H9 (cell line): ENCODE measurements at regions not wholly inside any gene's neighbourhood (a gene's known extent, or its start where the extent isn't known, plus 50 kb on each side); places are given as distances from the start of the nearest gene placed in this dataset.

Experiments
- DNase-seq: peaks from one replicate; pipeline ENCODE4 v3.0.0-alpha.2; 2017
- H2AFZ ChIP-seq: one replicate; pipeline ENCODE4 v1.6.1; 2013; ENCODE audit warnings: mild to moderate bottlenecking, low read length, control low read depth, moderate library complexity
- H2AK5ac ChIP-seq: 2 replicates; pipeline ENCODE4 v1.6.1; 2013; ENCODE audit warnings: low read length, control low read depth, mixed read lengths; ENCODE audit not compliant: insufficient read length
- H2BK120ac ChIP-seq: one replicate; pipeline ENCODE4 v1.6.1; 2013; ENCODE audit warnings: low read depth, mild to moderate bottlenecking, low read length, control low read depth, inconsistent platforms; ENCODE audit not compliant: poor library complexity, severe bottlenecking
- H2BK12ac ChIP-seq: 2 replicates; pipeline ENCODE4 v1.6.1; 2013; ENCODE audit warnings: low read length, control low read depth, mixed read lengths, low read depth; ENCODE audit not compliant: insufficient read length
- H2BK15ac ChIP-seq: 2 replicates; pipeline ENCODE4 v1.6.1; 2013; ENCODE audit warnings: low read depth, low read length, control low read depth
- H2BK20ac ChIP-seq: one replicate; pipeline ENCODE4 v1.6.1; 2013; ENCODE audit warnings: low read depth, mild to moderate bottlenecking, low read length, control low read depth, inconsistent platforms; ENCODE audit not compliant: poor library complexity, severe bottlenecking
- H2BK5ac ChIP-seq: 2 replicates; pipeline ENCODE4 v1.6.1; 2013; ENCODE audit warnings: low read length, control low read depth, mixed read lengths; ENCODE audit not compliant: insufficient read length
- H3K14ac ChIP-seq: 2 replicates; pipeline ENCODE4 v1.6.1; 2013; ENCODE audit warnings: low read length, control low read depth; ENCODE audit not compliant: insufficient read depth
- H3K18ac ChIP-seq: 2 replicates; pipeline ENCODE4 v1.6.1; 2013; ENCODE audit warnings: low read depth, mild to moderate bottlenecking, mixed read lengths, low read length, control low read depth; ENCODE audit not compliant: insufficient read length
- H3K23ac ChIP-seq: 2 replicates; pipeline ENCODE4 v1.6.1; 2013; ENCODE audit warnings: low read length, control low read depth, mixed read lengths, low read depth; ENCODE audit not compliant: insufficient read length
- H3K23me2 ChIP-seq: 2 replicates; pipeline ENCODE4 v1.6.1; 2013; ENCODE audit warnings: low read depth, mild to moderate bottlenecking, mixed read lengths, low read length, control low read depth; ENCODE audit not compliant: insufficient read length, poor library complexity, severe bottlenecking
- H3K27ac ChIP-seq: 2 replicates; pipeline ENCODE4 v1.5.1; 2013; ENCODE audit warnings: low read length, control low read depth, mixed read lengths, low read depth; ENCODE audit not compliant: insufficient read length
- H3K27me3 ChIP-seq: 2 replicates; pipeline ENCODE4 v1.6.1; 2013; ENCODE audit warnings: low read length, control low read depth, inconsistent platforms; ENCODE audit not compliant: insufficient read depth
- H3K4ac ChIP-seq: 2 replicates; pipeline ENCODE4 v1.6.1; 2013; ENCODE audit warnings: low read depth, mild to moderate bottlenecking, control low read depth, inconsistent platforms, low read length, moderate library complexity
- H3K4me1 ChIP-seq: 2 replicates; pipeline ENCODE4 v1.6.1; 2013; ENCODE audit warnings: low read length, control low read depth, inconsistent platforms; ENCODE audit not compliant: insufficient read depth
- H3K4me2 ChIP-seq: 2 replicates; pipeline ENCODE4 v1.6.1; 2013; ENCODE audit warnings: low read length, control low read depth, mixed read lengths; ENCODE audit not compliant: insufficient read length, insufficient read depth
- H3K56ac ChIP-seq: 2 replicates; pipeline ENCODE4 v1.6.1; 2013; ENCODE audit warnings: low read depth, mild to moderate bottlenecking, mixed read lengths, low read length, control low read depth; ENCODE audit not compliant: insufficient read length
- H3K79me1 ChIP-seq: 2 replicates; pipeline ENCODE4 v1.6.1; 2013; ENCODE audit warnings: low read depth, mild to moderate bottlenecking, moderate library complexity, low read length, control low read depth, inconsistent platforms; ENCODE audit not compliant: insufficient read depth, poor library complexity, severe bottlenecking
- H3K79me2 ChIP-seq: 2 replicates; pipeline ENCODE4 v1.6.1; 2013; ENCODE audit warnings: low read length, control low read depth, inconsistent platforms; ENCODE audit not compliant: insufficient read depth
- H3K9ac ChIP-seq: 2 replicates; pipeline ENCODE4 v1.6.1; 2013; ENCODE audit warnings: low read length, control low read depth, mixed read lengths; ENCODE audit not compliant: insufficient read length; ENCODE audit errors: extremely low read depth
- H3K9me3 ChIP-seq: one replicate; pipeline ENCODE4 v1.6.1; 2013; ENCODE audit warnings: low read depth, low read length, inconsistent platforms; ENCODE audit not compliant: control insufficient read depth
- H3T11ph ChIP-seq: one replicate; pipeline ENCODE4 v1.6.1; 2013; ENCODE audit warnings: mild to moderate bottlenecking, low read length, control low read depth, inconsistent platforms
- H4K20me1 ChIP-seq: one replicate; pipeline ENCODE4 v1.6.1; 2013; ENCODE audit not compliant: control insufficient read depth, insufficient read length, insufficient read depth
- H4K5ac ChIP-seq: 2 replicates; pipeline ENCODE4 v1.6.1; 2013; ENCODE audit warnings: low read depth, mild to moderate bottlenecking, mixed read lengths, low read length, control low read depth; ENCODE audit not compliant: insufficient read length
- H4K8ac ChIP-seq: replicated peaks from 2 replicates; pipeline ENCODE4 v1.6.1; 2013; ENCODE audit warnings: low read length, control low read depth, mixed read lengths, low read depth; ENCODE audit not compliant: insufficient read length
- H4K91ac ChIP-seq: 2 replicates; pipeline ENCODE4 v1.6.1; 2013; ENCODE audit warnings: low read depth, mild to moderate bottlenecking, moderate library complexity, mixed read lengths, low read length, control low read depth; ENCODE audit not compliant: insufficient read length
- H3K27ac Mint-ChIP-seq, 3 experiments: 2 replicates in 2 of 3; 3 replicates in 1 of 3; pipeline ENCODE4 v1.8.0; 2020 to 2021; ENCODE audit warnings: mixed read lengths in 3 of 3, mild to moderate bottlenecking in 1 of 3, moderate library complexity in 1 of 3
- H3K27me3 Mint-ChIP-seq: 2 replicates; pipeline ENCODE4 v1.8.0; 2021; ENCODE audit warnings: low read depth, mild to moderate bottlenecking, moderate library complexity, mixed read lengths
- H3K36me3 Mint-ChIP-seq, 3 experiments: 2 replicates in 2 of 3; 3 replicates in 1 of 3; pipeline ENCODE4 v1.8.0; 2020 to 2021; ENCODE audit warnings: low read depth in 3 of 3, mixed read lengths in 3 of 3; ENCODE audit not compliant: insufficient read depth in 1 of 3
- H3K4me1 Mint-ChIP-seq, 2 experiments: 2 replicates each; pipeline ENCODE4 v1.8.0; 2020; ENCODE audit warnings: mixed read lengths in 2 of 2
- H3K4me3 Mint-ChIP-seq, 2 experiments: 2 replicates in 1 of 2; 3 replicates in 1 of 2; pipeline ENCODE4 v1.8.0; 2020 to 2021; ENCODE audit warnings: mild to moderate bottlenecking in 2 of 2, mixed read lengths in 2 of 2, moderate library complexity in 1 of 2
- H3K9me3 Mint-ChIP-seq, 2 experiments: 2 replicates in 1 of 2; 3 replicates in 1 of 2; pipeline ENCODE4 v1.8.0; 2020; ENCODE audit warnings: mild to moderate bottlenecking in 2 of 2, mixed read lengths in 2 of 2, moderate library complexity in 1 of 2
- CTCF ChIP-seq: fragments of 200-600 bp; sonication (generic); conservative IDR thresholded peaks from 3 replicates; pipeline ENCODE4 v1.8.0; 2021; ENCODE audit warnings: antibody characterized with exemption, mild to moderate bottlenecking
- WGBS: extraction: QIAGEN DNeasy Blood & Tissue Kit; methylation state at CpG from one replicate; pipeline ENCODE4 v1.1.7; 2013; ENCODE audit warnings: missing lambda C conversion rate, low lambda C conversion rate, mixed read lengths; ENCODE audit not compliant: insufficient read length; ENCODE audit errors: extremely low coverage; 5-methylcytosine and 5-hydroxymethylcytosine counted together

- no peaks in the 10 kb centered on the region for H3K27me3 ChIP-seq
- H3K23me2 ChIP-seq, result no peaks in the 10 kb centered on the region
- DNase-seq, result no peak
- H2AK5ac ChIP-seq, result no peak overlapping the region
- peaks cover 15% of the 10 kb centered on the region for H3K27me3 Mint-ChIP-seq
- H2BK20ac ChIP-seq, result no peak overlapping the region
- no peak overlapping the region for H4K91ac ChIP-seq
- H3K23ac ChIP-seq, result no peak overlapping the region
- no peak overlapping the region for H2BK12ac ChIP-seq
- H3K9me3 Mint-ChIP-seq, result peaks cover 50 to 83% of the 10 kb centered on the region in 2 experiments
- peaks cover 7 to 15% (median 14%) of the 10 kb centered on the region in 3 experiments for H3K36me3 Mint-ChIP-seq
- H2BK15ac ChIP-seq, result no peak overlapping the region
- no peak overlapping the region for H2AFZ ChIP-seq
- H3K79me1 ChIP-seq, result no peaks in the 10 kb centered on the region
- no peak for TF ChIP-seq CTCF
- no peak overlapping the region for H3K4ac ChIP-seq
- H3K79me2 ChIP-seq, result no peaks in the 10 kb centered on the region
- no peak overlapping the region for H2BK120ac ChIP-seq
- H3K4me1 ChIP-seq, result no peaks in the 10 kb centered on the region
- H4K20me1 ChIP-seq, result no peaks in the 10 kb centered on the region
- H4K8ac ChIP-seq, result no peak overlapping the region
- no peak overlapping the region for H3T11ph ChIP-seq
- peaks cover 13% of the 10 kb centered on the region for H3K9me3 ChIP-seq
- H3K4me1 Mint-ChIP-seq, result peaks cover 2 to 4% of the 10 kb centered on the region in 2 experiments; a peak in 2 of 4 replicates
- H3K14ac ChIP-seq, result no peak overlapping the region; the same call in 1 of the 2 replicates
- H3K56ac ChIP-seq, result no peak overlapping the region
- H3K18ac ChIP-seq, result no peak overlapping the region
- no peak overlapping the region for H3K4me3 Mint-ChIP-seq
- no CpG with 5 or more reads among the region's 13 CpGs for WGBS
- no peak overlapping the region for H4K5ac ChIP-seq
- H3K27ac Mint-ChIP-seq, result no peak overlapping the region; a peak in 1 of 7 replicates
- H3K9ac ChIP-seq, result no peak overlapping the region
- no peak overlapping the region for H3K27ac ChIP-seq
- H2BK5ac ChIP-seq, result no peak overlapping the region
- H3K4me2 ChIP-seq, result no peak overlapping the region
Measured at GRCh38 chr17:83202002-83203000, 122.9 kb downstream of the METRNL start.
